Activated CD8-positive, alpha-beta memory T cell treated with anti-CD3 and anti-CD28 coated beads for 24 hours (primary cell): ENCODE measurements at regions not wholly inside any gene's neighbourhood (a gene's known extent, or its start where the extent isn't known, plus 50 kb on each side); places are given as distances from the start of the nearest gene placed in this dataset.

Experiments
- DNase-seq: peaks from one replicate; pipeline ENCODE4 v3.0.0-alpha.2; 2020

DNA sequence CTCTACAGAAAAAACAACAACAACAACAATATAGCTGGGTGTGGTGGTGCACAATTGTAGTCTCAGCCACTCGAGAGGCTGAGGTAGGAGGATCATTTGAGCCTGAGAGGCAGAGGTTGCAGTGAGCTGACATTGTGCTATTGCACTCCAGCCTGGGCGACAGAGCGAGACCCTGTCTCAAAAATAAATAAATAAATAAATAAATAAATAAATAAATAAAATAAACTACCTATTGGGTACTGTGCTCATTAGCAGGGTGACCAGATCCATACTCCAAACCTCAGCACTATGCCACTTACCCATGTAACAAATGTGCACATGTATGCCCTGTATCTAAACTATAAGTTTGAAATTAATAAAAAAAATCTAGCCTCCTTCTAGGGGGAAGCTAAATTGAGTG lies 369.4 kb upstream of the AJAP1 start:
- DNase-seq: no peak

DNA sequence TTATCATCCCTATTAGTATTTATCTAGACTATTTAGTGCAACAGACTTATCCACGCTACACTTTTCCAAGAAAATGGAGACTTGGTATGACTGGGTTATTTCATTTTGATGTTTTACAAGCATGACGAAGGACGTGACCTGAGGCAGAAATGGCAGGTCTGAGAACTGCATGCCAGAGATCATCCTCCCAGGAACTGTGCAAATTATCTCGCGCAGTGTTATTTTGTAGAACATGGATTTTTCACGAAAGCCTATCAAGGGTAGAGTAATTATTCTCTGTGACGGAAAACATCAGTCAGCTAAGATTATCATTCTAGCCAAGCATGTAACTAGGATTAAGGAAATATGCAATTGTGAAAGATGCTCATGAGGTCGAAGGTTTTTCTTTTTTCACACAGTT lies 361.5 kb upstream of the AJAP1 start:
- no peak for DNase-seq

DNA sequence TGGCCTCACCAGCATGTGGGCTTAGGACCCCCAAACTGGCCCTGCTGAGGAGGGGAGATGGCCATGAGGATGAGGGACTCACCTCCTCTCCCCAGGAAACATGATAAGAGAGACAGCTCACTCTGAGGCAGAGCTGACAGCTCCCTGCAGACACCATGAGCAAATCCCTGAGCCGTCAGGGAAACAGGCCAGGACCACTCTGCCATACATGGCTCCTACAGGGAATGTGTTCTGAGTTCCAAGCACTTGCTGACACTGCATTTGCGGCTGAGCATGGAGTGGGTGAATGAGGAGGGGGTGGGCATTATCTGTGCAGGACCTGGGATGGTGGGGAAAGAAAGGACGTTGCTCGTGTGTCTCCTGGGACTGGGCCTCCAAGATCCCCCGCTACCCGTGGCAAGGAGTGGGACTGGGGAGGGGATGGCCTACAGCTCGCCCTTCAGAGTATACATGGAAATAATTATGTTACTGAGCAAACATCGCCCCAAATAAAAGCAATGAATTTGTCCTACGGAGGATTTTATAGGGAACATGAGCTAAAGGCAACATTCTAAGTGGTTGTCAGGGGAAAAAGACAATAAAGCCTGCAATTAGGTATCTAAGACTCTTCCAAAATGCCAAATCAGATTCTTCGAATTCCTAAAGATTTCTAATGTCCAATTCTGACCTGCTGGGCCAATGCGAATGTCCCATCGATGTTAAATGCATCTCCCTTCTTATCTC lies 355.9 kb upstream of the AJAP1 start:
- DNase-seq: no peak

DNA sequence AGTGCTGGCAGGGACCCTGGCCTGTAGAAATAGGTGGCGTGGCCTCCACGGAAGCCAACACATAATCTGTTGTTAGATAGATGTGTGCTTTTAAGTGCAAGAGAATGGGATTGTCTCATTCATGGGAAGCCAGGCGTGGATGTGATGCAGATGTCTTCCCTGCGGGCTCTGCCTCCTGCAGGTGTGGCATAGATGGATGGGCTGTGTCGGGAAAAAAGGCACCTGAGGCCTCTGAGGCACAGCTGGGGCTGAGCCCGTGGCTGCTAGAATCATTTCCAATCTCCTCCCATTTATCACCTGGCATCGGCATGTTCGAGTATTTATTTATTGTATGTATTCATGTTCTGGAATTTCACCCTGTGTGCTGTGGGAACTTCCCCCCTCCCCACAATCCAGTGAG lies 353.4 kb upstream of the AJAP1 start:
- no peak for DNase-seq

DNA sequence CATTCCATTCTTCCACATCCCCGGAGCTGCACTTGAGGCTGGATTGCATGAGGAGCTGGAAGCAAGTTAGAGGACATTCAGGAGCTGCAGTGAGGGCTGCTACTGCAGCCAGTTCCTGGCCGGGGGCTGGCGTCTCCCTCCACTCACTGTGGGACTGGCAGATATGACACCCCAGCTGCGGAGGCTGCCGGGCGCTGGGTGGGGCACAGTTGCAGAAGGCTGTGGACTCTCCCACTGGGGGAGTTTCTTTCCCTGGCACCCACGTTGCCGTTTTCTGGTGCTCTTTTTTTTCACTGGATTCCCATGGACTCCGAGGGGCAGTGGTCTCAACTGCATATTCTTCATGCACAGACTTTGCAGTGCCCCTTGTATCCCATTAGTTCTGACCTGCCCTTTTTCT lies 351.1 kb upstream of the AJAP1 start:
- DNase-seq: no peak

DNA sequence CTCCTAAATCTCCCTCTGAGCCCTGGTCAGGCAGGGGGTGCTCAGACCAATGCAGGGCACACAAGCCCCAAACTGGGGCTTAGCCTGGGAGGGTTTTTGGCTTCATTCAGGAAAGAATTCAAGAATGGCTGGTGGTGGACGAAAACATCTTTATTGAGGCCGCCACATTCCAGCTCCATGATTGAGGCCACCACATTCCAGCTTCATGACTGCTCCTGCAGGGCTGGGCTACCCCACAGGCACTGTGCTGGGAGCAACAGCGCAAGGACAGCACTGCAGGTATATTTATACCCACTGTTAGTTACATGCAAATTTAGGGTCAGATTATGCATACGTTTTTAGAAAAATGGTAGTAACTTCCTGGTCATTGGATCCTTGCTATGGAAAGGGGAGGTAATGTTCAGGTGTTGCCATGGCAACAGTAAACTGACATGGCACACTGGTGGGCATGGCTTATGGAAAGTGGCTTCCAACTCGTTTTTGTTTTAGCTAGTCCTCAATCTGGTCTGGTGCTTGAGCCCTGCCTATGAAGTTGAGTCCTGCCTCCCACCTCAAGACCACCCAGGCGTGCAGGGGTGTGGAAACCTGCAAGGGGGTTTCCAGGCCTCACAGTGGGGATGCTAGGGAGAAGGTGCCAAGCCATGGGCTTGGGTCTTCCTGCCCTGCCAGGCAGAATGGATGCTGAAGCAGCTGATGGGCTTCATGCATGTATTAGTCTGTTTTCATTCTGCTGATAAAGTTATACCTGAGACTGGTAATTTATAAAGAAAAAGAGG lies 348.7 kb upstream of the AJAP1 start:
- no peak for DNase-seq

DNA sequence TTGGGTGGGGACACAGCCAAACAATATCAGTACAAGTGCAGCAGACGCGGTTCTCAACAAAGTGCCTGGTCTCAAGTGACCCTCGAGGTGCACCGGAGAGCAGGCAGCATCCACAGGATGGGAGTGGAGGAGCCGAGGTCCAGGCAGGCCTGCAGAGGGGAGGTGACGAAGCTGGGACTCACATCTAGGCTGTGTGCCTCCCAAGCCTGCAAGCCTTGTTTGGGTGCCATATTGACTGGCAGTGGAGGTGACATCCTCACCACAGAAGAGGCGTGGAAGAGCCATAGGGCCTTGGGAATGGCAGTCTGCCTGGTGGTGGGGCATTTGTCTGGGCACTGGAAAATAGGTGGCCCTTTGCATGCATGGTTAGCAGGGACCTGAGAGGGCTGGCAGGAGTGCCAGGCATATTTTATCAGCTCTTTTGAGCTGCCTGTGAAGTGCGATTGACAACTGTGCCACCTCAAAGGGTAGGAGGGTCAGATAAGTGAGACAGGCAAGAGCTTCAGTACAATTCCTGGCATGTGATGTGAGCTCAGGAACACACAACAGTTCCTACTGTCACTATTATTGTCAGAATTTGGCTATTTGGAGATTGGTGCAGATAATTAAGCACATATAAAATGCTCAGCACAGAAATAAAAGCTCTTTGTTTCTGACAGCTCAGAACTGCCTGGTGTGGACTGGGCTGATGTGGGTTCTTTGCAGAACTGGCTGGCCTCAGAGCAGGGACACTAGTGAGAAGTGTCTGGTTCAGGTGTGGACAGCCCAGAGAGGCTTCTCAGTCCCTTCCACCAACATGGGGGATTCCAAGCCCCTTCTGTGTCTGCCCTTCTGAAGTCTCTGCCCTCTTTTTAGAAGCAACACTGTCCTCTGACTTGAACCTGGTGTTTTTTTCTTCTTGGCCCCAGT lies 347.6 kb upstream of the AJAP1 start:
- DNase-seq: no peak

DNA sequence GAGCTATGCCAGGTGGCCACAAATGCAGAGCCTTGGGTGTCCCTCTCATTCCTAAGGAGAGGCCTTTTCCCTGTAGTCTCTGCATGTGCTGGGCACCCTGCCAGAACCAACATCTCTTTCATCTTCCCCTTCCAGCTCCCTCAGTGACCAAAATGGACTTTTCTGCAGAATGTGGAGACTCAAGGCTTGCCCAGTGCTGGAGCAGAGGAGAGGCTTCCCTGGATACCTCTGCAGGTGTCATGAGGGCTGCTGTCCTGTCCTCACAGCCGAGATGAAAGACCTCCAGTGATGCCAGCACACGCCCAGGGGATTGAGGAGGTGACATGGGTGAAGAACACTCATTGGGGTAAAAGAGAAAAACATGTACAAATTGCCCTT lies 347.0 kb upstream of the AJAP1 start:
- DNase-seq: no peak

DNA sequence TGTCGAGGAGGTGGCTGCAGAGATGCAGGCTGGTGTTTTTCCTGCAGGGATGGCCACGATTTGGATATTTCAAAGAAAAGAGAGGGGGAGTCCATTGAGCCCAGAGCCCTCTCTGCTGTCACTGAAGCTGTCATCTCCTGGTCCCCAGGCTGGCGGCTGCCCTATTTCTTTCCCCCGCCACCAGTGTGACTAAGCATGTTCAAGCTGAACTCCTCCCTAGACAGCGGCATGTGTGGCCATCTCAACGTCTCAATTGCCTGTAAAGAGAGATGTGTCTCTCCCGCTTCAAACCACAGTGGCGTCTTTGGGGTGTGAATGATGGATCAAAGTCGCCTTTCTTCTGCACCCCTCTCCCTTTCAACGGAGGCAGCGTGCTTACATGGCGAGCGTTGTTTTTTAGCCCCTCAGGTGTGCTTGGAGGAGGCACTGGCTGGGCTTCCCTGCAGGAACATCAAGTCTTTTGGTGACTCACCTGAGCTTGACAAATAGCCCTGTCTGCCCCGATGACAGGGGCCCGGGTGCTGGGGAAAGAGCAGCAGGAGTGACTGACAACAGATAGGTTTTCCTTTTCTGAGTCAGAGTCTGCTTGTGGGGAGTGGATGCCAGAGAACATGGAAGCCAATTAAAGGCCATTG lies 346.4 kb upstream of the AJAP1 start:
- DNase-seq: no peak

DNA sequence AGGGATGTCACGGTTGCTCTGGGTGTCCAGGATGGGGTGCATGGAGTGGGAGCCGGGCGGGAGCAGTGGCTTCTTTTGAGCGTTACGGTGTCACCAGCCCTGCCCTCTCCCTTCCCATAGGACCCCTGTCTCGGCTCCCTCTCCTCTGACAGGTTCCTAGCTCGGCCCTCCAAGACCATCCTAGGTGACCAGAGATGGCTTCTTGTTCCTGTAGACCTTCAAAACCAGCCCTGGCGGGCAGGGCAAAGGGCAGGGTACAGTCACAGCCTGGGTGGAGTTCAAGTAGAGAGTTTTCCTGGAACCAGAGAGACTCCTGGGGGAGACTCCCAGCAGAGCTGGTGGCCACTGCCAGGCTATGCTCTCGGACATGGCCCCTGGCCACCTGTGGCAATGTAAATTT lies 345.6 kb upstream of the AJAP1 start:
- no peak for DNase-seq

DNA sequence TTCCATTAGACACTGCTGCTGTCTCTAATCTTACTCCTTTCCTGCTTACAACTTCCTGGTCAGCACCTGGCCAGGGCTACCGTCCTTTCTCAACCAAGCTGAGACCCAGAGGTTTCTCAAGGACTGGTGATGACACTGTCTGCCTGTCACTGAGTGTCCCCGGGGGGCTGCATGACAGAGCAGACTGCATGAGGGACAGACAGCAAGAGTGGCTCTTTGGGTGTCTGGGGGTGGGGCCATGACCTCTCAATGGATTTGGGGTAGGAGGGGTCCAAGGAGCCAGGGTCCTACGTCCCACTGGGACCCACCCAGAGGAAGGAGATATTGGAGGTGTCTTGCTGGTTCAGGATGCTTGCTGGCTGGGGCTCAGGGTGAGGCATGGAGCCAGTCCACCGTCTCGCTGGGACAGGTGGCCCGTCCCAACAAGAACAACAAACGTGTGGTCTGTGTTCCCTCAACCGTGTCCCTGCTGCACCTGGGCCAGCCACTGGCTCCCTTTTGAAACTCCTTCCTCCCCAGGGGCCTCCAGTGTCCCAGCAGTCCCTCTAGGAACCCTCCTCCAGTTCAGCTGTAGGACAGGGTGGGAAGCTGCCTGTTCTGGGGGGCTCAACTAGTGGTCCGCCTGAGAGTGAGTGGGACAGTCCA lies 344.6 kb upstream of the AJAP1 start:
- DNase-seq: no peak

DNA sequence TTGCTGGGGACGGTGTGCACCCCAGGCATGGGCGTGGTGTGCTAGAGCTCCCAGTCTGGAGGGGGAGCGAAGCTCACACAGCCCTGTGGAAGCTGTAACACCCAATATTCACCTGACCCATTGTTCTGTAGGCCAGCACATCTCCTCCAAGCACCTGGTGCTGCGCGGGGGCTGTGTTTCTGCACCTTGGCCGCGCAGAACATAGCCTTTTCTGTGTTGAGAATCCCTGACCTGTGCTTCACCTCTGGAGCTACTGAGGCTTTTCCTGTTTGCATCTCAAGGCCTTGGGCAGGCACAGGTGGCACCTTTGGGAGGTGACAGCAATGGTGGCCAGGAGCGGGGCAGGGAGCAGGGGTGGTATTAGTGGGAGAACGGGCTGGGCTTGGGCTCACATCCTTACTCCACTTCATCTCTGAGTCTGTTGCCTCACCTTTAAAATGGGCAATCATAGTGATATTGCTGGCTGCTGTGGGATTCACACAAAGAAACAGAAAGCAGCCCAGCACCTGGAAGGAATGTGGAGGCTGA lies 343.9 kb upstream of the AJAP1 start:
- no peak for DNase-seq

DNA sequence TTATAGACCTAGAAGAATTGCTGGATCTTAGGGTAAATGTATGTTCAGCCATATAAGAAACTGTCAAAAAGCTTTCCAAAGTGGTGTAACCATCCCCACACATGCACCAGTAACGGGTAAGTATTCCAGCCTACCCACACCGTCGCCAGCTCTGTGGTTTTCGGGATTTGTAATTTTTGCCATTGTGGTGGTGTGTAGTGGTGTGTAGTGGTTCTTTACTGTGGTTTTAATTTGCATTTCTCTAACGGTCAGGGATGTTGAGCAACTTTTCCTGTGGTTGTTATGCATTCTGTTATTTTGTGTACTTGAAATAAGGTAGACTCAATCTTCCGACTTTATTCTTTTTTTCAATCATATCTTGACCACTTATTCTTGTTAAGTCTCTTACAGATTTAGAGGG lies 342.4 kb upstream of the AJAP1 start:
- no peak for DNase-seq

DNA sequence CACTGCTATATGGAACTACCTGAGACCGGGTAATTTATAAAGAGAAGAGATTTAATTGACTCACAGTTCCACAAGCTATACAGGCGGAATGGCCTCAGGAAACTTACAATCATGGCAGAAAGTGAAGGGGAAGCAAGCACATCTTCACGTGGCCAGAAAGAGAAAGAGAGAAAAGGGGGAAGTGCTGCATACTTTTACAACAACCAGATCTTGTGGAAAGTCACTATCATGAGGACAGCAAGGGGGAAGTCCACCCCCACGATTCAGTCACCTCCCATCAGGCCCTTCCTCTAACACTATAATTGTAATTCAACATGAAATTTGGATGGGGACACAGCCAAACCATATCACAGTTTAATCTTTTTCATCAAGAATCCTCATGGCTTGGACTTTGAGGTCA lies 339.2 kb upstream of the AJAP1 start:
- no peak for DNase-seq

DNA sequence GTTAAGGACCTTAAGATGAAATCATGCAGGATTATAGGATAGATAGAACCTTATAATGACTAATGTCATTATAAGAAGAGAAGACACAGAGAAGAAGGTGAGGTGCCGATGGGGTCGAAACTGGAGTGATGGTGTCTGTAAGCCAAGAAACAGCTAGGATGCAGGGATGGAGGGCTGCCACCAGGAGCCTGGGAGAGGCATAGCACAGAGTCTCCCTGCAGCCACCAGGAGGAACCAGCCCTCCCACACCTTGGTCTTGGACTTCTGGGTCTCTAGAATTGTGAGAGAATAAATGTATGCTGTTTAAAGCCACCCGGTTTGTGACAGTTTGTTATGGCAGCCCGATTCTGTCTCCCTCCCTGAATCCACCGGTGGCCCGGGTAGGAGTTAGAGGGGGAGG lies 337.2 kb upstream of the AJAP1 start:
- DNase-seq: no peak

DNA sequence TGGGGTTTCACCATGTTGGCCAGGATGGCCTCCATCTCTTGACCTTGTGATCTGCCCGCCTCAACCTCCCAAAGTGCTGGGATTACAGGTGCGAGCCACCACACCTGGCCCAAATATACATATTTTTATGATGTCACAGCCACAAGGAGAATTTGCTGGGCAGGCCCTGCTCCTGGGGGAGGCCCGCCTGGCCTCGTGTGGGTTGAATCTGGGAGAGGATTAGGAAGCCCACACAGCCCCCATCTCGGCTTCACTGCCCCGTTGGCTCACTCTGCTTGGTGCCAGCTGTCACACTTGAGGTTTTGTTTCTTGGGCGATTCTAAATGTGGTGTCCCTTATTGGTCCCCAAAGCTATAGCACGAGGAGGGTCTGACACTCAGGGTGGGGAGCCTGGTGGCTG lies 335.7 kb upstream of the AJAP1 start:
- DNase-seq: no peak

DNA sequence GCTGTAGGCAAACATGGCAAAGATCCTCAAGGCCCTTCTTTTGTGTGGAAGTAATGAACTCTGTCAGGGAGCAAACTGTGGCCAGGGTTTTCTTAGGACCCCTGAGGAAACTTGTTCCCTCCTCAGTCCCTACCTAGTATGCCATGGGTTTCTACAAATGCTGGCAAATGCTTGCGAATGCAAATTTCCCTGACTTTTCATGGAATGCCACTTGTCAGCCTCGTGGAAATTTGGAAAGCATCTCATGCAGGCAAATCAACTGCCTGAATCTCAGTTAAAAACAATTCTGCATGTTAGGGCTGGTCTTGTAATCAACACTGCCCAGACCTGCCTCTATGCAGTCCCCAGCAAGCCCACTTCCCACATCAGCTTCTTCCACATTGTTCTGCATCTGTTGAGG lies 334.9 kb upstream of the AJAP1 start:
- no peak for DNase-seq

DNA sequence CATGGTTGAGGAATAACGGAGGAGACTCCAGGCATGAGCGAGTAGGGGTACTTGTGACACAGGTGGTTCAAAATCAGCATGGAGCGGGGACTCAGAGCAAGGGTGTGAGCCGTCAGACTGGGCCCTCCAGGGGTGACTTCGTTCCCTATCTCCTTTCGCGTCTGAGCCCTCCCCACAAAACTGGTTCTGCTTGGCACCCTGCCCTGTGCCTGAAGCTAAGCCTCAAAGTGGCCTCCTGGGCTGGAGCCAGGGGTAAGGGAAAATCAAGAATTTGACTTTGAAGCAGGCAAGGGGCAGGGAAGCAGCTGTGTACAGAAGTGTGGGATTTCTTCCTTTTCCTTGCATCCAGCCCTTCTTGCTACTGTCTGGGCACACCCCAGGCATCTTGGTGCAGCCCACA lies 331.5 kb upstream of the AJAP1 start:
- no peak for DNase-seq

DNA sequence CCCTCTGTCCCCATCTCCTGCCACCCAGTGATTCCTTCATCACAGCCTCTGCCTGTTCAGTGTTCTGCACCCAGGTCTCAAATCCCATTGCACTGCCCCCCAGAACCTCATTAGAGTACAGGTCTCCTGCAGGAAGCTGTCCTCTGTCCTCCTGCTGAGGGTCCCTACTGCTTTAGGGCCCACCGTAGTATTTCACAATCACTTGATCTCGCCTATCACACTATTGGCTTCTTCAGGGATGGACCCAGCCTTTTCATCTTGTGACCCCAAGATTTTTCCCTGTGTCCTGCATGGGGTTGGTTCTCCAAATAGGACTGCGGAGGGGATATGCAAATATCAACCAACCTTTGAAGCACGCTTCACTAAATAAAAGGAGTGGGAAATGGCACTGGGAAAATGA lies 331.1 kb upstream of the AJAP1 start:
- no peak for DNase-seq

DNA sequence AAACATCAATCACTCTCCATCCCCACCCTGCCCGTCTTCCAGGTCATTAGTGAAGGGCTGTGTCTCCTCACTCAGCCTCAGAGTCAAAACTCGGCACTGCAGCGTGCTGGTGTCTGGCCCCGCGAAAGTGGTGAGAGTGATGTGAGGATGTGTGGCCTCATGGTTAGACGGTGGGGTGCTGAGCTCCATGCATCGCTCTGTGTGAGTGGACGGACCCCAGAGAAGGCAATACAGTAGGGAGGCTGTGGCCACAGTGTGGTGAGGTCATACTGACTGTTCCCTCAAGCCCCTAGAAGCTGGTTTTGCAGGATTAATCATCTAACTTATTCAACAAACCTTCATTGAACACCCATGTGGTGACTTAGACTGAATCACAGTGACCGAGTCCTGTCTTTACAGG lies 329.9 kb upstream of the AJAP1 start:
- no peak for DNase-seq

DNA sequence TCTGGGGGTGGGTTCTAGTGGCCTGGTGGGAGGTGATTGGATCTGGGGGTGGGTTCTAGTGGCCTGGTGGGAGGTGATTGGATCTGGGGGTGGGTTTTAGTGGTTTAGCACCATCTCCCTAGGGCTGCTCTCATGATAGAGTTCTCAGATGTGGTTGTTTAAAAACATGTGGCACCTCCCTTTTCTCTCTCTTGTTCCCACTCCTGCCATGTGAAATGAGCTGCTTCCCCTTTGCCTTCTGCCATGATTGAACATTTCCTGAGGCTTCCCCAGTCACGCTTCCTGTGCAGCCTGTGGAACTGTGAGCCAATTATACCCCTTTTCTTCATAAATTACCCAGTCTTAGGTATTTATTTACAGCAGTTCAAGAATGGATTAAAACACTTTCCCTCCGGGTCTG lies 327.3 kb upstream of the AJAP1 start:
- DNase-seq: no peak

DNA sequence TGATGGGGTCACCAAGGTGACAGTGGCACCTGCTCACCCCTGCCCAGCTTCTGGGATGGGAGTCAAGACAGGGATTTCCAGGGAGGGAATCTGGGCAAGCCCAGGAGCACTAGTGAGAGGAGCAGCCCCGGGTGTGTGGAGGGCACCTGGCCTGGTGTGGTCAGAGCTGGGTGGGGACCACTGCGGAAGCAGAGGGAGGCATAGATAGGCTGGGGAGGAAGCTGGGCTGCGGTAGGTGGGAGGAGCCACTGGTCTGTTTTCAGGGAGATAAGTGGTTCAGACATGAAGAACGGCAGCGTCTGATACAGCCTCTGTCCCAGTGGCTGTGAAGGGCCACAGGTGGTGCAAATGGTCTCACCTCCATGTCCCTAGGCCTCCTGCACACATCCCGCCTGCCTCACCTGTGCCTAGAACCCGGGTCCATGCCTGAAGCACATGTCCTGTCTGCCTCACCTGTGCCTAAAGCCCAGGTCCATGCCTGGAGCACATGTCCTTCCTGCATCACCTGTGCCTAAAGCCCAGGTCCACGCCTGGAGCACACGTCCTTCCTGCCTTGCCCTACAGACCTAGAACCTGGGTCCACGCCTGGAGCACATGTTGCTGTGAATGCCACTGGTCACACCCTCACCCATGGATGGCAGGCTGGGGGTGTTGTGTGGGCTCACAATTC lies 325.9 kb upstream of the AJAP1 start:
- DNase-seq: no peak
